Activated T-helper 1 cell treated with Interleukin-2 at 50 U/mL for 16 hours (primary cell): ENCODE measurements at regions not wholly inside any gene's neighbourhood (a gene's known extent, or its start where the extent isn't known, plus 50 kb on each side); places are given as distances from the start of the nearest gene placed in this dataset.
"Not testable (repeated sequence)": the region's sequence is repeated elsewhere in the genome, so short reads cannot be mapped to it uniquely, and the experiment has no call there.

Source experiments
- DNase-seq: peaks from one replicate; pipeline ENCODE4 v3.0.0-alpha.2; 2020; ENCODE audit warnings: low read depth

- no peak for DNase-seq
Measured at GRCh38 chr2:198628596-198628995, 824.2 kb downstream of the PLCL1 start.

- DNase-seq, result no peak
Measured at GRCh38 chr2:198622986-198623730, 818.8 kb downstream of the PLCL1 start.

GRCh38 chr2:198615972-198616371 is 811.6 kb downstream of the PLCL1 start:
- DNase-seq, result no peak

GRCh38 chr2:198611201-198611600 is 806.8 kb downstream of the PLCL1 start:
- DNase-seq, result no peak

- DNase-seq, result no peak
Measured at GRCh38 chr2:198604599-198604998, 800.2 kb downstream of the PLCL1 start.

GRCh38 chr2:198602986-198603385 is 798.6 kb downstream of the PLCL1 start:
- not testable (repeated sequence) for DNase-seq

- no peak for DNase-seq
Measured at GRCh38 chr2:198597648-198598047, 793.3 kb downstream of the PLCL1 start.

- DNase-seq, result no peak
Measured at GRCh38 chr2:198596985-198597384, 792.6 kb downstream of the PLCL1 start.

GRCh38 chr2:198595721-198596120 is 791.3 kb downstream of the PLCL1 start:
- DNase-seq, result no peak

- DNase-seq, result no peak
Measured at GRCh38 chr2:198591586-198591985, 787.2 kb downstream of the PLCL1 start.

GRCh38 chr2:198587741-198588140 is 783.3 kb downstream of the PLCL1 start:
- no peak for DNase-seq

- no peak for DNase-seq
Measured at GRCh38 chr2:198587240-198587639, 782.8 kb downstream of the PLCL1 start.

- DNase-seq, result no peak
Measured at GRCh38 chr2:198571393-198571792, 767.0 kb downstream of the PLCL1 start.

GRCh38 chr2:198558176-198558575 is 753.8 kb downstream of the PLCL1 start:
- no peak for DNase-seq

- DNase-seq, result no peak
Measured at GRCh38 chr2:198546122-198546521, 741.7 kb downstream of the PLCL1 start.

GRCh38 chr2:198545411-198545810 is 741.0 kb downstream of the PLCL1 start:
- DNase-seq, result no peak

- no peak for DNase-seq
Measured at GRCh38 chr2:198544461-198544860, 740.1 kb downstream of the PLCL1 start.

GRCh38 chr2:198534756-198535155 is 730.4 kb downstream of the PLCL1 start:
- no peak for DNase-seq

GRCh38 chr2:198525211-198525969 is 721.0 kb downstream of the PLCL1 start:
- DNase-seq, result no peak

GRCh38 chr2:198523710-198524109 is 719.3 kb downstream of the PLCL1 start:
- no peak for DNase-seq

- no peak for DNase-seq
Measured at GRCh38 chr2:198518935-198519334, 714.5 kb downstream of the PLCL1 start.

- no peak for DNase-seq
Measured at GRCh38 chr2:198517976-198518375, 713.6 kb downstream of the PLCL1 start.

GRCh38 chr2:198508610-198509009 is 704.2 kb downstream of the PLCL1 start:
- not testable (repeated sequence) for DNase-seq

- DNase-seq, result no peak
Measured at GRCh38 chr2:198499539-198499938, 695.1 kb downstream of the PLCL1 start.
